Esophagus (tissue), 2 donors: ENCODE measurements at regions not wholly inside any gene's neighbourhood (a gene's known extent, or its start where the extent isn't known, plus 50 kb on each side); places are given as distances from the start of the nearest gene placed in this dataset.

Experiments used
- H3K27ac ChIP-seq, 2 donors: one replicate each; pipeline ENCODE4 v1.5.1; 2013; ENCODE audit warnings: low read depth in 2 of 2, mild to moderate bottlenecking in 2 of 2, inconsistent platforms in 1 of 2, low read length in 1 of 2, moderate library complexity in 1 of 2
- H3K27me3 ChIP-seq, 2 donors: one replicate each; pipeline ENCODE4 v1.6.1; 2013; ENCODE audit warnings: low read length in 2 of 2, control low read depth in 1 of 2, mild to moderate bottlenecking in 1 of 2; ENCODE audit not compliant: insufficient read depth in 2 of 2, control insufficient read depth in 1 of 2
- H3K36me3 ChIP-seq, 2 donors: one replicate each; pipeline ENCODE4 v1.6.1; 2013; ENCODE audit warnings: low read length in 1 of 2; ENCODE audit not compliant: control insufficient read depth in 2 of 2, insufficient read depth in 2 of 2
- H3K4me1 ChIP-seq, 2 donors: one replicate each; pipeline ENCODE4 v1.6.1; 2013; ENCODE audit warnings: low read length in 1 of 2; ENCODE audit not compliant: control insufficient read depth in 2 of 2, insufficient read depth in 2 of 2
- H3K4me3 ChIP-seq, 2 donors: one replicate each; pipeline ENCODE4 v1.5.1; 2013; ENCODE audit warnings: low read length in 2 of 2, mild to moderate bottlenecking in 2 of 2, low read depth in 1 of 2, moderate library complexity in 1 of 2
- H3K9me3 ChIP-seq, 2 donors: one replicate each; pipeline ENCODE4 v1.6.1; 2013; ENCODE audit warnings: mild to moderate bottlenecking in 2 of 2, low read depth in 1 of 2, low read length in 1 of 2, moderate library complexity in 1 of 2; ENCODE audit not compliant: control insufficient read depth in 2 of 2, insufficient read depth in 1 of 2
- WGBS, 2 donors: extraction: QIAGEN DNeasy Blood & Tissue Kit; methylation state at CpG; one replicate each; pipeline ENCODE4 v1.1.7; 2013; 5-methylcytosine and 5-hydroxymethylcytosine counted together
- donor health status: healthy with polysubstance abuse.
- donor health status: Bipolar disorder and iron deficiency.

- Histone ChIP-seq H3K4me3 (no peak overlapping the region), H3K27ac (no peak overlapping the region), H3K36me3 (no peaks in the 10 kb centered on the region), H3K27me3 (no peaks in the 10 kb centered on the region), H3K4me1 (no peaks in the 10 kb centered on the region), H3K9me3 (no peaks in the 10 kb centered on the region)
- 85 to 86% methylated on average over 3 of the region's 3 CpGs for WGBS, 2 donors
Observed at GRCh38 chr10:106320876-106321275, 843.6 kb downstream of the SORCS1 start.

GRCh38 chr10:106320078-106320477 lies 844.4 kb downstream of the SORCS1 start:
- WGBS, 2 donors, result 87 to 90% methylated on average over 5 of the region's 5 CpGs
- no peak overlapping the region for H3K27ac ChIP-seq
- H3K4me1 ChIP-seq, result no peaks in the 10 kb centered on the region
- H3K27me3 ChIP-seq, result no peaks in the 10 kb centered on the region
- H3K36me3 ChIP-seq, result no peaks in the 10 kb centered on the region
- no peak overlapping the region for H3K4me3 ChIP-seq
- H3K9me3 ChIP-seq, result no peaks in the 10 kb centered on the region

GRCh38 chr10:106317554-106317953 lies 847.0 kb downstream of the SORCS1 start:
- Histone ChIP-seq H3K27me3 (no peaks in the 10 kb centered on the region), H3K4me3 (no peak overlapping the region), H3K4me1 (no peaks in the 10 kb centered on the region), H3K36me3 (no peaks in the 10 kb centered on the region), H3K27ac (no peak overlapping the region), H3K9me3 (no peaks in the 10 kb centered on the region)
- WGBS, 2 donors, result 81 to 86% methylated on average over 2 of the region's 2 CpGs

GRCh38 chr10:106313041-106313440 lies 851.5 kb downstream of the SORCS1 start:
- Histone ChIP-seq H3K4me1 (no peaks in the 10 kb centered on the region), H3K27me3 (no peaks in the 10 kb centered on the region), H3K9me3 (no peaks in the 10 kb centered on the region), H3K36me3 (no peaks in the 10 kb centered on the region), H3K27ac (no peak overlapping the region), H3K4me3 (no peak overlapping the region)
- WGBS, 2 donors, result 73 to 88% methylated on average over 1 of the region's 1 CpG

GRCh38 chr10:106312087-106312486 lies 852.4 kb downstream of the SORCS1 start:
- 56 to 63% methylated on average over 1 of the region's 1 CpG for WGBS, 2 donors
- Histone ChIP-seq H3K36me3 (no peaks in the 10 kb centered on the region), H3K9me3 (no peaks in the 10 kb centered on the region), H3K27ac (no peak overlapping the region), H3K27me3 (no peaks in the 10 kb centered on the region), H3K4me3 (no peak overlapping the region), H3K4me1 (no peaks in the 10 kb centered on the region)

- Histone ChIP-seq H3K9me3 (no peaks in the 10 kb centered on the region), H3K27ac (no peak overlapping the region), H3K4me3 (no peak overlapping the region), H3K36me3 (no peaks in the 10 kb centered on the region), H3K27me3 (no peaks in the 10 kb centered on the region), H3K4me1 (no peaks in the 10 kb centered on the region)
- 57 to 61% methylated on average over 4 of the region's 4 CpGs for WGBS, 2 donors
Observed at GRCh38 chr10:106311590-106311989, 852.9 kb downstream of the SORCS1 start.

- H3K27ac ChIP-seq, result no peak overlapping the region
- H3K4me3 ChIP-seq, result no peak overlapping the region
- H3K4me1 ChIP-seq, result no peaks in the 10 kb centered on the region
- H3K9me3 ChIP-seq, result no peaks in the 10 kb centered on the region
- 58 to 63% methylated on average over 2 of the region's 2 CpGs for WGBS, 2 donors
- H3K27me3 ChIP-seq, result no peaks in the 10 kb centered on the region
- no peaks in the 10 kb centered on the region for H3K36me3 ChIP-seq
Observed at GRCh38 chr10:106310596-106310995, 853.9 kb downstream of the SORCS1 start.

- Histone ChIP-seq H3K4me3 (no peak overlapping the region), H3K36me3 (no peaks in the 10 kb centered on the region), H3K9me3 (no peaks in the 10 kb centered on the region), H3K27ac (no peak overlapping the region), H3K27me3 (no peaks in the 10 kb centered on the region), H3K4me1 (no peaks in the 10 kb centered on the region)
- 78 to 90% methylated on average over 2 of the region's 2 CpGs for WGBS, 2 donors
Observed at GRCh38 chr10:106309376-106309775, 855.1 kb downstream of the SORCS1 start.

- WGBS, 2 donors, result 56 to 66% methylated on average over 2 of the region's 2 CpGs
- no peaks in the 10 kb centered on the region for H3K27me3 ChIP-seq
Observed at GRCh38 chr10:106308284-106308683, 856.2 kb downstream of the SORCS1 start.

GRCh38 chr10:106304056-106304455 lies 860.5 kb downstream of the SORCS1 start:
- 78 to 84% methylated on average over 1 of the region's 1 CpG for WGBS, 2 donors

More at GRCh38 chr10:106308284-106308683, 856.2 kb downstream of the SORCS1 start:
- no peak overlapping the region for H3K27ac ChIP-seq
- no peaks in the 10 kb centered on the region for H3K4me1 ChIP-seq
- no peaks in the 10 kb centered on the region for H3K9me3 ChIP-seq
- no peak overlapping the region for H3K4me3 ChIP-seq
- H3K36me3 ChIP-seq, result no peaks in the 10 kb centered on the region

More at GRCh38 chr10:106304056-106304455, 860.5 kb downstream of the SORCS1 start:
- Histone ChIP-seq H3K4me3 (no peak overlapping the region), H3K9me3 (no peaks in the 10 kb centered on the region), H3K36me3 (no peaks in the 10 kb centered on the region), H3K27ac (no peak overlapping the region), H3K4me1 (no peaks in the 10 kb centered on the region), H3K27me3 (no peaks in the 10 kb centered on the region)
